Astrocyte (in vitro differentiated cells and primary cell): ENCODE measurements at regions not wholly inside any gene's neighbourhood (a gene's known extent, or its start where the extent isn't known, plus 50 kb on each side); places are given as distances from the start of the nearest gene placed in this dataset.

ENCODE experiments used
- EZH2 ChIP-seq: IDR thresholded peaks from 2 replicates; pipeline ENCODE4 v1.6.1; 2012; ENCODE audit warnings: mild to moderate bottlenecking, low read length, inconsistent platforms; ENCODE audit not compliant: insufficient read depth
- TF ChIP-seq, protein P1 (sequence below): IDR thresholded peaks from 2 replicates; pipeline ENCODE4 v1.5.1; 2011; ENCODE audit warnings: low read depth, mild to moderate bottlenecking, inconsistent platforms, low read length, moderate library complexity; ENCODE audit not compliant: insufficient read depth

DNA sequence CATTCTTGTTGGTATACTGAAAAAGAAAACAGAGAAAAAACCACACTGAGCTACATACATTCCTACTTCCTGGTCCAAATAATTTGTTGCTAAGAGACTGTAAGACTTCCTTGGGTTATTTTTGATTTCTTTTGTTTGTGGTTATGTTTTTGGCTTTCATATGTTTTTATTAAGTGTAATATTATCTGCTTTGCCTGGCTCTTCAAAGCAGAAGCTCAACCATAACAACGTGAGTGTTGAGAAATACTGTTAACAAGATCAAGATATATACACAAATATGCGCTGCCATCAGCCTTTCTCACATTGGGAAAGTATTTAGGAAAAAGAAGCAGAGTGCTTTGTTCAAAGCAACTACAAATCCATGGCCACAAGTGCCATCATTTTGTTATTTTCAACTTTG lies 556.2 kb upstream of the CBLB start:
- TF ChIP-seq, protein P1, sequence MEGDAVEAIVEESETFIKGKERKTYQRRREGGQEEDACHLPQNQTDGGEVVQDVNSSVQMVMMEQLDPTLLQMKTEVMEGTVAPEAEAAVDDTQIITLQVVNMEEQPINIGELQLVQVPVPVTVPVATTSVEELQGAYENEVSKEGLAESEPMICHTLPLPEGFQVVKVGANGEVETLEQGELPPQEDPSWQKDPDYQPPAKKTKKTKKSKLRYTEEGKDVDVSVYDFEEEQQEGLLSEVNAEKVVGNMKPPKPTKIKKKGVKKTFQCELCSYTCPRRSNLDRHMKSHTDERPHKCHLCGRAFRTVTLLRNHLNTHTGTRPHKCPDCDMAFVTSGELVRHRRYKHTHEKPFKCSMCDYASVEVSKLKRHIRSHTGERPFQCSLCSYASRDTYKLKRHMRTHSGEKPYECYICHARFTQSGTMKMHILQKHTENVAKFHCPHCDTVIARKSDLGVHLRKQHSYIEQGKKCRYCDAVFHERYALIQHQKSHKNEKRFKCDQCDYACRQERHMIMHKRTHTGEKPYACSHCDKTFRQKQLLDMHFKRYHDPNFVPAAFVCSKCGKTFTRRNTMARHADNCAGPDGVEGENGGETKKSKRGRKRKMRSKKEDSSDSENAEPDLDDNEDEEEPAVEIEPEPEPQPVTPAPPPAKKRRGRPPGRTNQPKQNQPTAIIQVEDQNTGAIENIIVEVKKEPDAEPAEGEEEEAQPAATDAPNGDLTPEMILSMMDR: no peak
- TF ChIP-seq EZH2: no peak
